Upper lobe of right lung (tissue), 1 donor: ENCODE measurements at regions not wholly inside any gene's neighbourhood (a gene's known extent, or its start where the extent isn't known, plus 50 kb on each side); places are given as distances from the start of the nearest gene placed in this dataset.

Experiments used
- ATAC-seq: fragments of 200-7000 bp; cut with Tn5 transposase; one replicate; pipeline ENCODE4 v1.9.1; 2020; ENCODE audit warnings: mild to moderate bottlenecking, moderate library complexity
- DNase-seq: peaks from one replicate; pipeline ENCODE4 v3.0.0-alpha.2; 2020
- H3K27ac ChIP-seq: fragments of 200-600 bp; one replicate; pipeline ENCODE4 v1.8.0; 2022
- H3K27me3 ChIP-seq: fragments of 200-600 bp; one replicate; pipeline ENCODE4 v1.8.0; 2022; ENCODE audit warnings: mild to moderate bottlenecking
- H3K36me3 ChIP-seq: fragments of 200-600 bp; one replicate; pipeline ENCODE4 v1.8.0; 2022
- H3K4me1 ChIP-seq: fragments of 200-600 bp; one replicate; pipeline ENCODE4 v1.8.0; 2022
- H3K4me3 ChIP-seq: fragments of 200-600 bp; one replicate; pipeline ENCODE4 v1.8.0; 2022; ENCODE audit warnings: mild to moderate bottlenecking
- H3K9me3 ChIP-seq: fragments of 200-600 bp; one replicate; pipeline ENCODE4 v1.8.0; 2022
- intact Hi-C: fragments of 100-400 bp; cut with DNase I; formaldehyde crosslinking; loops from one replicate; pipeline ENCODE4 v1.11.0; 2022
- TF ChIP-seq, protein P1 (sequence below): fragments of 200-600 bp; IDR thresholded peaks from one replicate; pipeline ENCODE4 v1.8.0; 2022; ENCODE audit warnings: antibody characterized with exemption
- donor health status: DM: no; HTN: yes; CAD: no; lungs with severe emphysema.

DNA sequence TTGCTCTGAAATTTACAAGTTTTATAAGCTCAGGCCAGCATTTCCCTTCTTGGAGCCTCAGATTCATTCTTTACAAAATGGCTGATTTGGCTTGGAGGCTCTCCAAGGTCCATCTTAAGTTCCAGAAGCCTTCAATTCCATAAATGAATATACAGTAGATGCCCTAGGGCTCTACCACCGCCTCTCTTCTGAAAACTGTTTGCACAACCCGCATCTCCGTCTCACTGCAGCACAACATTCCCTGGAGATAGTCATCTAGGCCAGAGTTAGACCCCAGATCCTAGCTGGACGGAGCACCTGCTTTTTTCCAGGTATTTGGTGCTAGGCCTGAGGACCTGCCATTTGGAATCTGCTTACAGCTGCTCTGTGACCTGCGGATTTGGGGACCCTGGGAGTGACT is 50.5 kb upstream of the NRP1 start:
- H3K9me3 ChIP-seq, result no peaks in the 10 kb centered on the region
- no peak overlapping the region for H3K27ac ChIP-seq
- no peaks in the 10 kb centered on the region for H3K36me3 ChIP-seq
- ATAC-seq, result no peak
- DNase-seq, result no peak
- TF ChIP-seq, protein P1, sequence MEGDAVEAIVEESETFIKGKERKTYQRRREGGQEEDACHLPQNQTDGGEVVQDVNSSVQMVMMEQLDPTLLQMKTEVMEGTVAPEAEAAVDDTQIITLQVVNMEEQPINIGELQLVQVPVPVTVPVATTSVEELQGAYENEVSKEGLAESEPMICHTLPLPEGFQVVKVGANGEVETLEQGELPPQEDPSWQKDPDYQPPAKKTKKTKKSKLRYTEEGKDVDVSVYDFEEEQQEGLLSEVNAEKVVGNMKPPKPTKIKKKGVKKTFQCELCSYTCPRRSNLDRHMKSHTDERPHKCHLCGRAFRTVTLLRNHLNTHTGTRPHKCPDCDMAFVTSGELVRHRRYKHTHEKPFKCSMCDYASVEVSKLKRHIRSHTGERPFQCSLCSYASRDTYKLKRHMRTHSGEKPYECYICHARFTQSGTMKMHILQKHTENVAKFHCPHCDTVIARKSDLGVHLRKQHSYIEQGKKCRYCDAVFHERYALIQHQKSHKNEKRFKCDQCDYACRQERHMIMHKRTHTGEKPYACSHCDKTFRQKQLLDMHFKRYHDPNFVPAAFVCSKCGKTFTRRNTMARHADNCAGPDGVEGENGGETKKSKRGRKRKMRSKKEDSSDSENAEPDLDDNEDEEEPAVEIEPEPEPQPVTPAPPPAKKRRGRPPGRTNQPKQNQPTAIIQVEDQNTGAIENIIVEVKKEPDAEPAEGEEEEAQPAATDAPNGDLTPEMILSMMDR, result no peak
- no peaks in the 10 kb centered on the region for H3K4me1 ChIP-seq
- intact Hi-C loops, result no loop called here
- H3K4me3 ChIP-seq, result no peak overlapping the region
- no peaks in the 10 kb centered on the region for H3K27me3 ChIP-seq
